ENCODE measurements at regions not wholly inside any gene's neighbourhood (a gene's known extent, or its start where the extent isn't known, plus 50 kb on each side); places are given as distances from the start of the nearest gene placed in this dataset.

- TF ChIP-seq POLR2AphosphoS5 (IDR thresholded peaks at IDR 0.05) = no peak
- no peak for TF ChIP-seq CTCF (IDR thresholded peaks at IDR 0.05)
- no peak for TF ChIP-seq POLR2A (IDR thresholded peaks at IDR 0.05)
Observed at GRCh38 chr1:104315823-104316222, 566.1 kb downstream of the AMY1C start.
